ENCODE measurements at regions not wholly inside any gene's neighbourhood (a gene's known extent, or its start where the extent isn't known, plus 50 kb on each side); places are given as distances from the start of the nearest gene placed in this dataset.

- no peak for TF ChIP-seq POLR2AphosphoS5 (IDR thresholded peaks at IDR 0.05; ENCODE audit: borderline replicate concordance, low read depth, low read length)
- TF ChIP-seq EZH2 (IDR thresholded peaks at IDR 0.05) = no peak
Measured at GRCh38 chr4:159748834-159749444, 646.1 kb downstream of the RAPGEF2 start.
